ENCODE measurements at regions not wholly inside any gene's neighbourhood (a gene's known extent, or its start where the extent isn't known, plus 50 kb on each side); places are given as distances from the start of the nearest gene placed in this dataset.

DNA sequence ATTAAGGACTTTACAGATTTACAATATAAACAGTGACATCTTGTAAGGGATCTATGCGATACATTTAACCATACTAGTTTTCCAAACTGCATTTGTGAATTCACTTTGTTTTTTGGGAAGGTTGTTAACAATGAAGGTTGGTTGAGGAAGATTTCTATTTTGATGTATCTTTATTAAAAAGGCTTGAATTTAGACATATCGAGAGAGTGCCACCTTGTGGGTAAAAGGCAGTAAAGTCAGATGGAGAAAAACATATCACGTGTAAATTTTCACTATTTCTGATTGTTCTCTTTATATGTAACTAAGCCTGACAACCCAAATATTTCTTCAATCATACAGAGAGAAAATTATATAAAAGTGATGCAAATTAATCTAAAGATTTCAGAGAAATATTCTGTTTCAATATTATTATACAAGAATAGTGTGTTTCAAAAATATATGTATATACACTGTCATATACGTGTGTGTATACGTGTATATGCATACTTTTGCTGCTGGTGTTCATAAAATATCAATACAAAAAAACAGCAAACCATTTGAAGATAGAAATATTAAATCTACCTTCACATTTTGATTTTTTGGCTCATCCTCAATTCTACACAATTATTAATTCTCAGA is 988.6 kb downstream of the SORCS1 start:
- TF ChIP-seq POLR2AphosphoS5 (IDR thresholded peaks at IDR 0.05; ENCODE audit: insufficient read depth in 1 of 2, low read depth in 1 of 2) (no peak), POLR2A (IDR thresholded peaks at IDR 0.05) (no peak)
